ENCODE measurements at regions not wholly inside any gene's neighbourhood (a gene's known extent, or its start where the extent isn't known, plus 50 kb on each side); places are given as distances from the start of the nearest gene placed in this dataset.
"Not testable (repeated sequence)": the region's sequence is repeated elsewhere in the genome, so short reads cannot be mapped to it uniquely, and the experiment has no call there.

GRCh38 chr6:81601918-81602317, 150.6 kb downstream of the TENT5A start (continued):
- TF ChIP-seq ZNF521 (tag by site-specific recombination; IDR thresholded peaks at IDR 0.05) = no peak

- H3K27ac ChIP-seq (ENCODE audit: extremely low read depth, low read depth, low read length); CTCF ChIA-PET; H3K4me3 ChIP-seq (ENCODE audit: low read depth, low read length); H3K4me1 ChIP-seq (ENCODE audit: control insufficient read depth, insufficient read depth, low read length); H3K36me3 ChIP-seq (ENCODE audit: control insufficient read depth in 2 of 2, insufficient read depth in 1 of 2, low read length in 2 of 2); POLR2A ChIA-PET; H3K9me3 ChIP-seq (ENCODE audit: control insufficient read depth, insufficient read depth, low read depth, low read length): not testable (repeated sequence)
Measured at GRCh38 chr6:81600488-81600887, 152.0 kb downstream of the TENT5A start.

- Histone ChIP-seq H3K9me3 (ENCODE audit: control insufficient read depth, insufficient read depth, low read depth, low read length) (no peaks in the 10 kb centered on the region), H3K4me3 (ENCODE audit: low read depth, low read length) (no peak overlapping the region), H3K4me1 (ENCODE audit: control insufficient read depth, insufficient read depth, low read length) (no peaks in the 10 kb centered on the region), H3K27ac (ENCODE audit: extremely low read depth, low read depth, low read length) (no peak overlapping the region), H3K36me3 (ENCODE audit: control insufficient read depth in 2 of 2, insufficient read depth in 1 of 2, low read length in 2 of 2) (no peaks in the 10 kb centered on the region)
- no peak for TF ChIP-seq ZNF555 (tag by site-specific recombination; conservative IDR thresholded peaks at IDR 0.05)
- TF ChIP-seq ZNF621 (tag by site-specific recombination; IDR thresholded peaks at IDR 0.05) = no peak
- TF ChIP-seq TCF7L2 (IDR thresholded peaks at IDR 0.05; ENCODE audit: borderline replicate concordance, low read depth, low read length) = no peak
- ChIA-PET CTCF (interaction anchor here (0.6 to 0.7 kb wide), 2 partner anchors 123 to 1007 kb away, joined by 3 read pairs; no protein-coding TSS in a partner anchor), POLR2A (no interaction called here)
Measured at GRCh38 chr6:81594501-81594900, 158.0 kb downstream of the TENT5A start.

GRCh38 chr6:81590314-81590691, 162.2 kb downstream of the TENT5A start:
- CTCF ChIA-PET = interaction anchor here (1.4 kb wide), 1 partner anchor 416 kb away, joined by 5 read pairs; no protein-coding TSS in a partner anchor
- POLR2A ChIA-PET = no interaction called here
- H3K4me3 ChIP-seq (ENCODE audit: low read depth, low read length) = no peak overlapping the region
- H3K36me3 ChIP-seq (ENCODE audit: control insufficient read depth in 2 of 2, insufficient read depth in 1 of 2, low read length in 2 of 2) = no peaks in the 10 kb centered on the region
- no peaks in the 10 kb centered on the region for H3K9me3 ChIP-seq (ENCODE audit: control insufficient read depth, insufficient read depth, low read depth, low read length)
- no peak for TF ChIP-seq ZNF362 (tag by site-specific recombination; IDR thresholded peaks at IDR 0.05)
- no peak for TF ChIP-seq ZNF23 (tag by site-specific recombination; IDR thresholded peaks at IDR 0.05; ENCODE audit: borderline replicate concordance)
- TF ChIP-seq SP2 (tag by site-specific recombination; IDR thresholded peaks at IDR 0.05) = no peak
- no peak for TF ChIP-seq ZNF394 (tag by site-specific recombination; IDR thresholded peaks at IDR 0.05; ENCODE audit: borderline replicate concordance)
- TF ChIP-seq ZNF404 (tag by site-specific recombination; IDR thresholded peaks at IDR 0.05) = no peak
- no peak for TF ChIP-seq ZNF514 (tag by site-specific recombination; IDR thresholded peaks at IDR 0.05)
- no peak for TF ChIP-seq ZNF280C (tag by site-specific recombination; IDR thresholded peaks at IDR 0.05)
- TF ChIP-seq ZNF629 (tag by site-specific recombination; IDR thresholded peaks at IDR 0.05) = no peak
- TF ChIP-seq ZFP69B (tag by site-specific recombination; IDR thresholded peaks at IDR 0.05) = no peak
- no peak for TF ChIP-seq PBX3 (CRISPR knock-in tag; IDR thresholded peaks at IDR 0.05)
- TF ChIP-seq ZNF600 (tag by site-specific recombination; IDR thresholded peaks at IDR 0.05) = no peak
- TF ChIP-seq ZNF449 (tag by site-specific recombination; IDR thresholded peaks at IDR 0.05) = no peak
- TF ChIP-seq REST (tag by site-specific recombination; IDR thresholded peaks at IDR 0.05) = no peak
- no peak for TF ChIP-seq ZNF114 (tag by site-specific recombination; IDR thresholded peaks at IDR 0.05)
- no peak for TF ChIP-seq ZFP41 (tag by site-specific recombination; IDR thresholded peaks at IDR 0.05; ENCODE audit: borderline replicate concordance)
- no peak for TF ChIP-seq ZNF24 (tag by site-specific recombination; IDR thresholded peaks at IDR 0.05)
- H3K4me1 ChIP-seq (ENCODE audit: control insufficient read depth, insufficient read depth, low read length) = no peaks in the 10 kb centered on the region
- H3K27ac ChIP-seq (ENCODE audit: extremely low read depth, low read depth, low read length) = no peak overlapping the region
